ENCODE measurements at regions not wholly inside any gene's neighbourhood (a gene's known extent, or its start where the extent isn't known, plus 50 kb on each side); places are given as distances from the start of the nearest gene placed in this dataset.

DNA sequence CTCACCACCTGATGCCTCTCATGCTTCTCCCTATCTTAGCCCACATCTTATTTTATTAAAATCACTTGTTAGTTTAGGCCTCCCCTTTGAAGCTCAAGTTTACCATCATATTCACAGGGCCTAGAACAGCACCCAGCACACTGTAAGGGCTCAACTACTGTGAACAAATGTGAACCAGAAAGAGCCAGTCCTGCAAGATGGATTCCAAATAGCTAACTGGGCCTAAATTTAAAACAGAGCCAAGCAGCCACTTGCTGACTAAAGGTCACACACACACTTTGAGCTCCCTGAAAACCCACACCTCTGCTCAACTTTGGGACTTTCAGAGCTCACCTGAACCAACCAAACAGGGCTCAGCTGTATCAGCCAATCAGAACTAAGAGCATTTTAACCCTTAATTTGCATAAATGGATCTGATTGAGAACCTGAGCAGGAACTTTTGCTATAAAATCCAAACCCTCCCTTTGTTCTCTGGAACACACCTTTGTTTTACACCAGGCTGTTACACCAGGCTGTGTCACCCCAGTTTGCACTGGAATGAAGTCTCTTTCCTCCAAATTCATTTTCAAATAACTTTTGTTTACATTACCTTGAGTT is 62.1 kb upstream of the EXOC1L start:
- Histone ChIP-seq H3K27me3 (ENCODE audit: insufficient read depth, low read length) (peaks cover 2% of the 10 kb centered on the region), H3K79me2 (ENCODE audit: insufficient read depth, low read length) (no peaks in the 10 kb centered on the region), H4K20me1 (ENCODE audit: insufficient read depth, low read length) (no peaks in the 10 kb centered on the region), H3K36me3 (ENCODE audit: insufficient read depth, low read length) (no peaks in the 10 kb centered on the region), H3K4me3 (ENCODE audit: insufficient read depth, low read length) (no peak overlapping the region), H3K27ac (ENCODE audit: low read depth, low read length) (no peak overlapping the region), H3K4me1 (ENCODE audit: insufficient read depth, low read length) (peaks cover 12% of the 10 kb centered on the region), H2AFZ (ENCODE audit: low read length) (peak overlapping the region; percentile 26), H3K9me3 (ENCODE audit: low read depth, low read length) (no peaks in the 10 kb centered on the region), H3K4me2 (ENCODE audit: insufficient read depth, low read length) (no peak overlapping the region)
- TF ChIP-seq, protein P1, sequence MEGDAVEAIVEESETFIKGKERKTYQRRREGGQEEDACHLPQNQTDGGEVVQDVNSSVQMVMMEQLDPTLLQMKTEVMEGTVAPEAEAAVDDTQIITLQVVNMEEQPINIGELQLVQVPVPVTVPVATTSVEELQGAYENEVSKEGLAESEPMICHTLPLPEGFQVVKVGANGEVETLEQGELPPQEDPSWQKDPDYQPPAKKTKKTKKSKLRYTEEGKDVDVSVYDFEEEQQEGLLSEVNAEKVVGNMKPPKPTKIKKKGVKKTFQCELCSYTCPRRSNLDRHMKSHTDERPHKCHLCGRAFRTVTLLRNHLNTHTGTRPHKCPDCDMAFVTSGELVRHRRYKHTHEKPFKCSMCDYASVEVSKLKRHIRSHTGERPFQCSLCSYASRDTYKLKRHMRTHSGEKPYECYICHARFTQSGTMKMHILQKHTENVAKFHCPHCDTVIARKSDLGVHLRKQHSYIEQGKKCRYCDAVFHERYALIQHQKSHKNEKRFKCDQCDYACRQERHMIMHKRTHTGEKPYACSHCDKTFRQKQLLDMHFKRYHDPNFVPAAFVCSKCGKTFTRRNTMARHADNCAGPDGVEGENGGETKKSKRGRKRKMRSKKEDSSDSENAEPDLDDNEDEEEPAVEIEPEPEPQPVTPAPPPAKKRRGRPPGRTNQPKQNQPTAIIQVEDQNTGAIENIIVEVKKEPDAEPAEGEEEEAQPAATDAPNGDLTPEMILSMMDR (IDR thresholded peaks at IDR 0.05; ENCODE audit: extremely low read depth, low read depth, low read length), result no peak
- DNase-seq (ENCODE audit: insufficient read length, low spot score, missing footprints), result no peak

GRCh38 chr4:55758066-55758465 is 61.5 kb upstream of the EXOC1L start:
- peaks cover 12% of the 10 kb centered on the region for H3K4me1 ChIP-seq (ENCODE audit: insufficient read depth, low read length)
- no peak overlapping the region for H3K27ac ChIP-seq (ENCODE audit: low read depth, low read length)
- H3K4me3 ChIP-seq (ENCODE audit: insufficient read depth, low read length), result no peak overlapping the region
- H4K20me1 ChIP-seq (ENCODE audit: insufficient read depth, low read length), result no peaks in the 10 kb centered on the region
- peaks cover under 1% of the 10 kb centered on the region for H3K27me3 ChIP-seq (ENCODE audit: insufficient read depth, low read length)
- TF ChIP-seq, protein P1 (IDR thresholded peaks at IDR 0.05; ENCODE audit: extremely low read depth, low read depth, low read length), result no peak
- no peak for DNase-seq (ENCODE audit: insufficient read length, low spot score, missing footprints)
- H3K4me2 ChIP-seq (ENCODE audit: insufficient read depth, low read length), result no peak overlapping the region
- no peaks in the 10 kb centered on the region for H3K36me3 ChIP-seq (ENCODE audit: insufficient read depth, low read length)
- H3K9me3 ChIP-seq (ENCODE audit: low read depth, low read length), result no peaks in the 10 kb centered on the region
- no peaks in the 10 kb centered on the region for H3K79me2 ChIP-seq (ENCODE audit: insufficient read depth, low read length)
- peak overlapping the region; percentile 48 for H2AFZ ChIP-seq (ENCODE audit: low read length)

DNA sequence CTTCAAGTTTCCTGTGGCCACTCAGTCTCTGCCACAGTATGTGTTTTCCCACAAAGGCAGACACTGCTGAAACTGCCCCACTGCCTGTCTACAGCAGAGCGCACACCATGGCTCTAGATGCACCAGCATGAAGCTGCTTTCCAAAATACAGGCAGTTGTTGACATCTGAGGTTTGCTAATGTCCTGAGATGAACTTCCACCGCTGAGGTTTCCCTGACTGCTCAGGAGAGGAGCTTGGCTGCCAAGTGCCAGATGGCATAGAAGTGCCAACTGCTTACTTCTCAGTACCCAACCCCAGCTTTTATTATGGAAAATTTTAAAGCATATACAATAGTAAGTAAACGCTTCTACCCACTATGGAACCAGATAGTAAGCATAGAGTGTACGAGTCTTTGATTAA is 61.0 kb upstream of the EXOC1L start:
- no peak overlapping the region for H3K4me2 ChIP-seq (ENCODE audit: insufficient read depth, low read length)

DNA sequence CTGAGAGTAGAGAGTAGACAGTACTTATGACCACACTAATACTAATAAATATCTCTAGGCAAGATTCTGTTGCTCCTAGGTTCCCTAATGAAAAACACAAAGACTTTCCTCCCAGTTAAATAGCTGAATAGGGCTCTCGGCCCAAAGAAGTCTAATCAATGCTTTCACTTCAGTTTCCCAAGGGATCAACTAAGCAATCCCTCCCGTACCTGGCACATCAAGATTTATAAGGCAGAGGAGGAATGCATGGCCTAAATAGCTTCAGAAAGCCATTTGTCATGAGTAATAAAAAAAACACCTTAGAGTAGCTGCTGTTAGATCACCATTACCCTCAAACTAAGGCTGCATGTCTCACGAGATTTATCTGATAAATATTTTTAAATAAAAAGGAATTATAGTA is 56.8 kb upstream of the EXOC1L start:
- H3K9me3 ChIP-seq (ENCODE audit: low read depth, low read length), result no peaks in the 10 kb centered on the region
- no peaks in the 10 kb centered on the region for H3K27me3 ChIP-seq (ENCODE audit: insufficient read depth, low read length)
- no peak for DNase-seq (ENCODE audit: insufficient read length, low spot score, missing footprints)
- H3K27ac ChIP-seq (ENCODE audit: low read depth, low read length), result no peak overlapping the region
- H3K79me2 ChIP-seq (ENCODE audit: insufficient read depth, low read length), result no peaks in the 10 kb centered on the region
- H2AFZ ChIP-seq (ENCODE audit: low read length), result peak overlapping the region; percentile 3
- peaks cover 5% of the 10 kb centered on the region for H3K4me1 ChIP-seq (ENCODE audit: insufficient read depth, low read length)
- no peaks in the 10 kb centered on the region for H4K20me1 ChIP-seq (ENCODE audit: insufficient read depth, low read length)
- no peak overlapping the region for H3K4me2 ChIP-seq (ENCODE audit: insufficient read depth, low read length)
- H3K4me3 ChIP-seq (ENCODE audit: insufficient read depth, low read length), result no peak overlapping the region
- no peaks in the 10 kb centered on the region for H3K36me3 ChIP-seq (ENCODE audit: insufficient read depth, low read length)
- TF ChIP-seq, protein P1 (IDR thresholded peaks at IDR 0.05; ENCODE audit: extremely low read depth, low read depth, low read length), result no peak

More for the DNA sequence above, 61.0 kb upstream of the EXOC1L start:
- Histone ChIP-seq H3K9me3 (ENCODE audit: low read depth, low read length) (no peaks in the 10 kb centered on the region), H3K4me1 (ENCODE audit: insufficient read depth, low read length) (peaks cover 12% of the 10 kb centered on the region), H3K27me3 (ENCODE audit: insufficient read depth, low read length) (no peaks in the 10 kb centered on the region), H3K27ac (ENCODE audit: low read depth, low read length) (no peak overlapping the region), H3K36me3 (ENCODE audit: insufficient read depth, low read length) (no peaks in the 10 kb centered on the region), H3K79me2 (ENCODE audit: insufficient read depth, low read length) (no peaks in the 10 kb centered on the region), H4K20me1 (ENCODE audit: insufficient read depth, low read length) (no peaks in the 10 kb centered on the region), H2AFZ (ENCODE audit: low read length) (peak overlapping the region; percentile 48), H3K4me3 (ENCODE audit: insufficient read depth, low read length) (no peak overlapping the region)
- DNase-seq (ENCODE audit: insufficient read length, low spot score, missing footprints), result no peak
- TF ChIP-seq, protein P1 (IDR thresholded peaks at IDR 0.05; ENCODE audit: extremely low read depth, low read depth, low read length), result no peak

Measured in osteoblast (primary cell).